Testis (tissue), 2 donors: ENCODE measurements at regions not wholly inside any gene's neighbourhood (a gene's known extent, or its start where the extent isn't known, plus 50 kb on each side); places are given as distances from the start of the nearest gene placed in this dataset.
A peak's percentile ranks its signal among the peaks of the same experiment; 100 is the strongest.

Source experiments
- DNase-seq: peaks from one replicate; pipeline ENCODE4 v3.0.0-alpha.2; 2019
- H3K27ac ChIP-seq, 2 donors: fragments of 200-600 bp; sonication (generic); one replicate each; pipeline ENCODE4 v1.5.1; 2019
- H3K27me3 ChIP-seq: fragments of 200-600 bp; sonication (generic); one replicate; pipeline ENCODE4 v1.5.1; 2019
- H3K36me3 ChIP-seq: fragments of 200-600 bp; sonication (generic); one replicate; pipeline ENCODE4 v1.5.1; 2017; ENCODE audit warnings: low read depth; ENCODE audit errors: missing control alignments
- H3K4me1 ChIP-seq: fragments of 200-600 bp; sonication (generic); one replicate; pipeline ENCODE4 v1.5.1; 2019
- H3K4me3 ChIP-seq, 2 donors: fragments of 200-600 bp; sonication (generic); one replicate each; pipeline ENCODE4 v1.5.1; 2017 to 2019
- H3K9me3 ChIP-seq: fragments of 200-600 bp; sonication (generic); one replicate; pipeline ENCODE4 v1.5.1; 2017
- POLR2A ChIP-seq: fragments of 450-650 bp; IDR thresholded peaks from one replicate; pipeline ENCODE4 v1.6.1; 2017; ENCODE audit warnings: antibody characterized with exemption, mild to moderate bottlenecking, moderate library complexity
- WGBS, 2 donors: methylation state at CpG; one replicate each; pipeline ENCODE4 v1.1.5; 2018; 5-methylcytosine and 5-hydroxymethylcytosine counted together
- intact Hi-C: fragments of 100-400 bp; cut with DNase I; formaldehyde crosslinking; loops from one replicate; pipeline ENCODE4 v1.15.1; 2023; ENCODE audit warnings: low total_unique reads
- TF ChIP-seq, protein P1 (sequence below), 3 experiments: fragments of 450-650 bp in 2 of 3; fragments of 200-600 bp in 1 of 3; sonication (generic) in 1 of 3; IDR thresholded peaks; one replicate each; pipeline ENCODE4 v1.5.1; 2016 to 2019; ENCODE audit warnings: antibody characterized with exemption in 3 of 3, mild to moderate bottlenecking in 2 of 3, moderate library complexity in 1 of 3

- Histone ChIP-seq H3K9me3 (no peaks in the 10 kb centered on the region), H3K4me3 (no peak overlapping the region), H3K27ac (no peak overlapping the region), H3K4me1 (no peaks in the 10 kb centered on the region), H3K36me3 (no peaks in the 10 kb centered on the region), H3K27me3 (no peaks in the 10 kb centered on the region)
- WGBS, 2 donors, result 84 to 87% methylated on average over 13 of the region's 13 CpGs
- DNase-seq, result no peak
- TF ChIP-seq, protein P1, sequence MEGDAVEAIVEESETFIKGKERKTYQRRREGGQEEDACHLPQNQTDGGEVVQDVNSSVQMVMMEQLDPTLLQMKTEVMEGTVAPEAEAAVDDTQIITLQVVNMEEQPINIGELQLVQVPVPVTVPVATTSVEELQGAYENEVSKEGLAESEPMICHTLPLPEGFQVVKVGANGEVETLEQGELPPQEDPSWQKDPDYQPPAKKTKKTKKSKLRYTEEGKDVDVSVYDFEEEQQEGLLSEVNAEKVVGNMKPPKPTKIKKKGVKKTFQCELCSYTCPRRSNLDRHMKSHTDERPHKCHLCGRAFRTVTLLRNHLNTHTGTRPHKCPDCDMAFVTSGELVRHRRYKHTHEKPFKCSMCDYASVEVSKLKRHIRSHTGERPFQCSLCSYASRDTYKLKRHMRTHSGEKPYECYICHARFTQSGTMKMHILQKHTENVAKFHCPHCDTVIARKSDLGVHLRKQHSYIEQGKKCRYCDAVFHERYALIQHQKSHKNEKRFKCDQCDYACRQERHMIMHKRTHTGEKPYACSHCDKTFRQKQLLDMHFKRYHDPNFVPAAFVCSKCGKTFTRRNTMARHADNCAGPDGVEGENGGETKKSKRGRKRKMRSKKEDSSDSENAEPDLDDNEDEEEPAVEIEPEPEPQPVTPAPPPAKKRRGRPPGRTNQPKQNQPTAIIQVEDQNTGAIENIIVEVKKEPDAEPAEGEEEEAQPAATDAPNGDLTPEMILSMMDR (IDR thresholded peaks at IDR 0.05), result no peak
- TF ChIP-seq POLR2A, result no peak
- intact Hi-C loops, result no loop called here
These were observed 96.8 kb downstream of the SNRPN start for GRCh38 chr15:25051399-25052154.

GRCh38 chr15:25052191-25052999, 97.6 kb downstream of the SNRPN start:
- no peaks in the 10 kb centered on the region for H3K36me3 ChIP-seq
- WGBS, 2 donors, result 93% methylated on average over 8 to 14 of the region's 14 CpGs
- no peaks in the 10 kb centered on the region for H3K4me1 ChIP-seq
- no peaks in the 10 kb centered on the region for H3K9me3 ChIP-seq
- TF ChIP-seq, protein P1 (IDR thresholded peaks at IDR 0.05), result no peak
- no peak for TF ChIP-seq POLR2A
- H3K27ac ChIP-seq, result no peak overlapping the region
- H3K4me3 ChIP-seq, result no peak overlapping the region
- no peak for DNase-seq
- no peaks in the 10 kb centered on the region for H3K27me3 ChIP-seq
- intact Hi-C loops, result no loop called here

GRCh38 chr15:25053000-25053815, 98.4 kb downstream of the SNRPN start:
- intact Hi-C loops, result no loop called here
- H3K4me1 ChIP-seq, result no peaks in the 10 kb centered on the region
- H3K27ac ChIP-seq, result no peak overlapping the region
- no peak overlapping the region for H3K4me3 ChIP-seq
- WGBS, 2 donors, result 90 to 91% methylated on average over 18 to 20 of the region's 20 CpGs
- no peaks in the 10 kb centered on the region for H3K27me3 ChIP-seq
- TF ChIP-seq POLR2A, result no peak
- TF ChIP-seq, protein P1 (IDR thresholded peaks at IDR 0.05), result no peak
- no peaks in the 10 kb centered on the region for H3K36me3 ChIP-seq
- DNase-seq, result peak; percentile 3
- no peaks in the 10 kb centered on the region for H3K9me3 ChIP-seq

DNA sequence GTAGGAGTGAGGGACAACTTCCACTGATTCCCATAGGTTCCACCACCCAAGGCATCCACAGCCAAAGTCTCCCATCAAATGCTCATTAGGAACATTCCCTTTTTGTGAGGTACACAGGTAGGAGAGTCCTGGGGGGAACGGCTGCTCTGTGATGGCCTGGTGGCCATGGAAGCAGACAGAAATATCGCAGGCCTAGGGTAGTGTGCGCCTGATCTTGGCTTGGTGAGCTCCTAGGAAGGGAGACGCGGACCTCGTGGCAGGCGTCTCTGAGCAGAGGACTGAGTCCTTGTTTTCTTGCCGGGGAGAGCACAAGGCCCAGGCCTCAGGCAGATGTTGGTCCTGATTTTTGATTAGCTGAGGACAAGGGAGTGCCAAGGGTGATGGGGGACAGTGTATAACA, 99.5 kb downstream of the SNRPN start:
- no peaks in the 10 kb centered on the region for H3K4me1 ChIP-seq
- H3K27me3 ChIP-seq, result no peaks in the 10 kb centered on the region
- no peak overlapping the region for H3K4me3 ChIP-seq
- H3K36me3 ChIP-seq, result no peaks in the 10 kb centered on the region
- DNase-seq, result no peak
- H3K9me3 ChIP-seq, result no peaks in the 10 kb centered on the region
- no peak overlapping the region for H3K27ac ChIP-seq
- intact Hi-C loops, result no loop called here
- TF ChIP-seq POLR2A, result no peak
- TF ChIP-seq, protein P1 (IDR thresholded peaks at IDR 0.05), result no peak
- WGBS, 2 donors, result 84 to 96% methylated on average over 8 of the region's 8 CpGs
